WTC11 (cell line): ENCODE measurements at regions not wholly inside any gene's neighbourhood (a gene's known extent, or its start where the extent isn't known, plus 50 kb on each side); places are given as distances from the start of the nearest gene placed in this dataset.

Experiments used
- ATAC-seq: fragments of 200-7000 bp; cut with Tn5 transposase; 2 replicates; pipeline ENCODE4 v1.10.0; 2021; ENCODE audit warnings: mild to moderate bottlenecking, moderate library complexity
- CTCF ChIA-PET: fragments of 300-600 bp; sonication (Branson Sonifier 250); formaldehyde crosslinking; loops from one replicate; lab custom pipeline; 2021; ENCODE audit warnings: antibody characterized with exemption; lab: Charles Lee
- POLR2A ChIA-PET: fragments of 350-600 bp; sonication (Branson Sonifier 250); formaldehyde crosslinking; loops from one replicate; lab custom pipeline; 2021; ENCODE audit warnings: antibody characterized with exemption; lab: Charles Lee
- DNase-seq: peaks from one replicate; pipeline ENCODE4 v3.0.0; 2021; ENCODE audit warnings: low spot score
- H3K27ac Mint-ChIP-seq: 2 replicates; pipeline ENCODE4 v1.8.0; 2021; ENCODE audit warnings: mixed read lengths
- H3K27me3 Mint-ChIP-seq: 2 replicates; pipeline ENCODE4 v1.8.0; 2021; ENCODE audit warnings: low read depth, mild to moderate bottlenecking, moderate library complexity, mixed read lengths
- H3K36me3 Mint-ChIP-seq: 2 replicates; pipeline ENCODE4 v1.8.0; 2021; ENCODE audit warnings: mixed read lengths
- H3K4me1 Mint-ChIP-seq: 2 replicates; pipeline ENCODE4 v1.8.0; 2022; ENCODE audit warnings: mixed read lengths
- H3K4me3 Mint-ChIP-seq: 2 replicates; pipeline ENCODE4 v1.8.0; 2021; ENCODE audit warnings: mild to moderate bottlenecking, moderate library complexity, mixed read lengths
- H3K9me3 Mint-ChIP-seq: 2 replicates; pipeline ENCODE4 v1.8.0; 2021; ENCODE audit warnings: mixed read lengths
- AR ChIP-seq: fragments of 250-450 bp; sonication (Bioruptor Pico); IDR thresholded peaks from 2 replicates; pipeline ENCODE4 v1.9.0; 2021; ENCODE audit warnings: mild to moderate bottlenecking
- CDX4 ChIP-seq: fragments of 250-450 bp; sonication (Bioruptor Pico); IDR thresholded peaks from 2 replicates; pipeline ENCODE4 v1.9.0; 2021; ENCODE audit warnings: moderate library complexity, mild to moderate bottlenecking, inconsistent platforms, borderline replicate concordance
- CREB1 ChIP-seq: sonication (generic); formaldehyde crosslinking; IDR thresholded peaks from 2 replicates; pipeline ENCODE4 v1.8.0; 2023; ENCODE audit warnings: mild to moderate bottlenecking, missing genetic modification reagents
- ERG ChIP-seq: fragments of 250-450 bp; sonication (Bioruptor Pico); IDR thresholded peaks from 2 replicates; pipeline ENCODE4 v1.8.0; 2021; ENCODE audit warnings: mild to moderate bottlenecking
- FOXJ3 ChIP-seq: sonication (generic); formaldehyde crosslinking; IDR thresholded peaks from 2 replicates; pipeline ENCODE4 v1.9.0; 2021; ENCODE audit warnings: missing genetic modification reagents, mild to moderate bottlenecking, borderline replicate concordance
- FOXK1 ChIP-seq: sonication (generic); formaldehyde crosslinking; IDR thresholded peaks from 2 replicates; pipeline ENCODE4 v1.8.0; 2022; ENCODE audit warnings: mild to moderate bottlenecking, moderate library complexity, missing genetic modification reagents
- FOXP1 ChIP-seq: sonication (generic); formaldehyde crosslinking; IDR thresholded peaks from 2 replicates; pipeline ENCODE4 v1.8.0; 2022; ENCODE audit warnings: missing genetic modification reagents, mild to moderate bottlenecking, moderate library complexity, borderline replicate concordance
- IRF1 ChIP-seq: sonication (generic); formaldehyde crosslinking; IDR thresholded peaks from 2 replicates; pipeline ENCODE4 v1.8.0; 2023; ENCODE audit warnings: missing genetic modification reagents
- MLX ChIP-seq: sonication (generic); formaldehyde crosslinking; IDR thresholded peaks from 2 replicates; pipeline ENCODE4 v1.8.1; 2023; ENCODE audit warnings: mild to moderate bottlenecking, missing genetic modification reagents, moderate library complexity
- NR2C2 ChIP-seq: sonication (generic); formaldehyde crosslinking; IDR thresholded peaks from 2 replicates; pipeline ENCODE4 v1.8.0; 2022; ENCODE audit warnings: mild to moderate bottlenecking, missing genetic modification reagents
- PRRX2 ChIP-seq: fragments of 250-450 bp; sonication (Bioruptor Pico); IDR thresholded peaks from 2 replicates; pipeline ENCODE4 v1.8.0; 2021; ENCODE audit warnings: mild to moderate bottlenecking
- RELA ChIP-seq: sonication (generic); formaldehyde crosslinking; IDR thresholded peaks from 2 replicates; pipeline ENCODE4 v1.8.1; 2022; ENCODE audit warnings: missing genetic modification reagents, mild to moderate bottlenecking, borderline replicate concordance
- SOX15 ChIP-seq: fragments of 250-450 bp; sonication (Bioruptor Pico); IDR thresholded peaks from 2 replicates; pipeline ENCODE4 v1.9.0; 2021; ENCODE audit warnings: mild to moderate bottlenecking
- TCF7 ChIP-seq: sonication (generic); formaldehyde crosslinking; IDR thresholded peaks from 2 replicates; pipeline ENCODE4 v1.8.0; 2022; ENCODE audit warnings: mild to moderate bottlenecking, low read depth, missing genetic modification reagents, moderate library complexity
- TEAD1 ChIP-seq: sonication (generic); formaldehyde crosslinking; IDR thresholded peaks from 2 replicates; pipeline ENCODE4 v1.8.0; 2022; ENCODE audit warnings: mild to moderate bottlenecking, missing genetic modification reagents
- TP53 ChIP-seq: sonication (generic); formaldehyde crosslinking; IDR thresholded peaks from 2 replicates; pipeline ENCODE4 v1.8.1; 2023; ENCODE audit warnings: mild to moderate bottlenecking, missing genetic modification reagents
- USF2 ChIP-seq: sonication (generic); formaldehyde crosslinking; IDR thresholded peaks from 2 replicates; pipeline ENCODE4 v1.8.1; 2023; ENCODE audit warnings: mild to moderate bottlenecking, missing genetic modification reagents, moderate library complexity
- ZNF219 ChIP-seq: sonication (generic); formaldehyde crosslinking; IDR thresholded peaks from 2 replicates; pipeline ENCODE4 v1.8.0; 2023; ENCODE audit warnings: missing genetic modification reagents, mild to moderate bottlenecking, borderline replicate concordance
- ZNF232 ChIP-seq: sonication (generic); formaldehyde crosslinking; IDR thresholded peaks from 2 replicates; pipeline ENCODE4 v1.8.0; 2022; ENCODE audit warnings: mild to moderate bottlenecking, missing genetic modification reagents
- ZNF263 ChIP-seq: sonication (generic); formaldehyde crosslinking; IDR thresholded peaks from 2 replicates; pipeline ENCODE4 v1.8.1; 2022; ENCODE audit warnings: low read depth, mild to moderate bottlenecking, moderate library complexity, missing genetic modification reagents
- ZNF423 ChIP-seq: fragments of 250-450 bp; sonication (Bioruptor Pico); IDR thresholded peaks from 2 replicates; pipeline ENCODE4 v2.1.2; 2022; ENCODE audit warnings: mild to moderate bottlenecking, moderate library complexity
- ZSCAN18 ChIP-seq: fragments of 250-450 bp; sonication (Bioruptor Pico); IDR thresholded peaks from 2 replicates; pipeline ENCODE4 v2.1.2; 2022; ENCODE audit warnings: mild to moderate bottlenecking, moderate library complexity

- no peak for TF ChIP-seq TEAD1 (CRISPR knock-in tag)
- no peak for TF ChIP-seq RELA (CRISPR knock-in tag)
- no peak for TF ChIP-seq ZNF219 (CRISPR knock-in tag)
- no peak for TF ChIP-seq FOXP1 (CRISPR knock-in tag)
- TF ChIP-seq ZSCAN18 (CRISPR knock-in tag) = no peak
Observed at GRCh38 chr7:12107841-12108254, 103.2 kb upstream of the TMEM106B start (continued).

GRCh38 chr7:12110425-12110824, 100.7 kb upstream of the TMEM106B start:
- Mint-ChIP-seq H3K27me3 (peaks cover 37% of the 10 kb centered on the region), H3K4me3 (no peak overlapping the region), H3K4me1 (peaks cover 10% of the 10 kb centered on the region), H3K27ac (no peak overlapping the region), H3K36me3 (no peaks in the 10 kb centered on the region), H3K9me3 (no peaks in the 10 kb centered on the region)
- no peak for ATAC-seq
- ChIA-PET CTCF (interaction anchor here (1.1 to 1.3 kb wide), 2 partner anchors 17 to 48 kb away, joined by 3 read pairs; no protein-coding TSS in a partner anchor), POLR2A (no interaction called here)
- DNase-seq = no peak
- TF ChIP-seq CREB1 (CRISPR knock-in tag) = no peak
- no peak for TF ChIP-seq CDX4 (CRISPR knock-in tag)
- TF ChIP-seq IRF1 = no peak
- no peak for TF ChIP-seq FOXK1 (CRISPR knock-in tag)
- TF ChIP-seq ZNF219 (CRISPR knock-in tag) = no peak
- TF ChIP-seq USF2 (CRISPR knock-in tag) = no peak
- no peak for TF ChIP-seq ZNF423 (CRISPR knock-in tag)
- TF ChIP-seq TCF7 (CRISPR knock-in tag) = no peak
- TF ChIP-seq ZNF263 = no peak
- no peak for TF ChIP-seq PRRX2 (CRISPR knock-in tag)
- no peak for TF ChIP-seq TP53
- no peak for TF ChIP-seq SOX15 (CRISPR knock-in tag)
- TF ChIP-seq MLX (CRISPR knock-in tag) = no peak
- no peak for TF ChIP-seq FOXP1 (CRISPR knock-in tag)

GRCh38 chr7:12111422-12112405, 99.4 kb upstream of the TMEM106B start:
- DNase-seq (peak; percentile 74), ATAC-seq (peak; percentile 97)
- ChIA-PET CTCF (interaction anchor here (0.7 to 1.4 kb wide), 6 partner anchors 9 to 378 kb away, joined by 3 to 6 read pairs (median 4); partner anchors contain the start of gene TMEM106B), POLR2A (interaction anchor here (0.8 kb wide), 1 partner anchor 280 kb away, joined by 3 read pairs; no protein-coding TSS in a partner anchor)
- peaks cover 10% of the 10 kb centered on the region for H3K4me1 Mint-ChIP-seq
- no peaks in the 10 kb centered on the region for H3K9me3 Mint-ChIP-seq
- H3K27ac Mint-ChIP-seq = no peak overlapping the region
- peaks cover 37% of the 10 kb centered on the region for H3K27me3 Mint-ChIP-seq
- no peaks in the 10 kb centered on the region for H3K36me3 Mint-ChIP-seq
- H3K4me3 Mint-ChIP-seq = peak overlapping the region; percentile 77
- no peak for TF ChIP-seq ZNF232
- no peak for TF ChIP-seq NR2C2 (CRISPR knock-in tag)
- TF ChIP-seq ERG (CRISPR knock-in tag) = no peak
- TF ChIP-seq FOXJ3 (CRISPR knock-in tag) = no peak
- no peak for TF ChIP-seq AR (CRISPR knock-in tag)
